ENCODE measurements at regions not wholly inside any gene's neighbourhood (a gene's known extent, or its start where the extent isn't known, plus 50 kb on each side); places are given as distances from the start of the nearest gene placed in this dataset.

DNA sequence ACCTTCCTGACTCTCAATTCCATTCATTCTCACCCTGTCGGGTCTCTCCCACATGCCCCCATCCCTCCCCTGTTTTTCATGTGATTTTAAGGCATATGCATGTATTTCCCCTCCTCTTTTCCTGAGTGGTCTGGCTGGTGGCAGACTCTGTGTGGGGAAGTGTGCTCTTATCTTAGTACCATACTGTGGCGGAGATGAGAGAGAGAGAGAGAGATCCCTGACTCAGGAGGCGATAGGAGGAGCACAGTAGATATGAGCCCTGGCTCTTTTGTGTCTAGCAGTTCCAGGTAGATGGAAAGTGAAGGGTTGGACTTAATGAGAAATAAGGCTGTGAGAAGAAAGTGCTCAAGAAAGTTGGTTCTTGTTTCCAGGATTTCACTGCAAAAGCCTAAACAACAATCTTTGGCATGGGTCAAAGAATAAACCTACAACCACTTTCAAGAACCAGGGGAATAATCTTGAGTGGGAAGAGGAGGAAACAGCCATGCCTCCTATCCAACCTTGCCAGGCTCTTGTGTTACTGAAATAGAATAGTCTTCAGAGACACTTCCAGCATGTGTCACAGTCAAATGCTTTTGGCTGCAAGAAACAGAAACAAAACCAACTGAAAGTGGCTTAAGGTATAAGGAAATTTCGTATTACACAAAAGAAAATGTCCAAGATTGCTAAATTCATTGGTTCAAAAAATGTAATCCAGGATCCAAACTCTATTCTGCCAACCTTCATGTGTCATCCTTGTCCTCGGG is 123.8 kb upstream of the MYLIP start:
- TF ChIP-seq, protein P1, sequence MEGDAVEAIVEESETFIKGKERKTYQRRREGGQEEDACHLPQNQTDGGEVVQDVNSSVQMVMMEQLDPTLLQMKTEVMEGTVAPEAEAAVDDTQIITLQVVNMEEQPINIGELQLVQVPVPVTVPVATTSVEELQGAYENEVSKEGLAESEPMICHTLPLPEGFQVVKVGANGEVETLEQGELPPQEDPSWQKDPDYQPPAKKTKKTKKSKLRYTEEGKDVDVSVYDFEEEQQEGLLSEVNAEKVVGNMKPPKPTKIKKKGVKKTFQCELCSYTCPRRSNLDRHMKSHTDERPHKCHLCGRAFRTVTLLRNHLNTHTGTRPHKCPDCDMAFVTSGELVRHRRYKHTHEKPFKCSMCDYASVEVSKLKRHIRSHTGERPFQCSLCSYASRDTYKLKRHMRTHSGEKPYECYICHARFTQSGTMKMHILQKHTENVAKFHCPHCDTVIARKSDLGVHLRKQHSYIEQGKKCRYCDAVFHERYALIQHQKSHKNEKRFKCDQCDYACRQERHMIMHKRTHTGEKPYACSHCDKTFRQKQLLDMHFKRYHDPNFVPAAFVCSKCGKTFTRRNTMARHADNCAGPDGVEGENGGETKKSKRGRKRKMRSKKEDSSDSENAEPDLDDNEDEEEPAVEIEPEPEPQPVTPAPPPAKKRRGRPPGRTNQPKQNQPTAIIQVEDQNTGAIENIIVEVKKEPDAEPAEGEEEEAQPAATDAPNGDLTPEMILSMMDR (conservative IDR thresholded peaks at IDR 0.05; ENCODE audit: low read depth in 2 of 2): no peak
- TF ChIP-seq, protein P2, sequence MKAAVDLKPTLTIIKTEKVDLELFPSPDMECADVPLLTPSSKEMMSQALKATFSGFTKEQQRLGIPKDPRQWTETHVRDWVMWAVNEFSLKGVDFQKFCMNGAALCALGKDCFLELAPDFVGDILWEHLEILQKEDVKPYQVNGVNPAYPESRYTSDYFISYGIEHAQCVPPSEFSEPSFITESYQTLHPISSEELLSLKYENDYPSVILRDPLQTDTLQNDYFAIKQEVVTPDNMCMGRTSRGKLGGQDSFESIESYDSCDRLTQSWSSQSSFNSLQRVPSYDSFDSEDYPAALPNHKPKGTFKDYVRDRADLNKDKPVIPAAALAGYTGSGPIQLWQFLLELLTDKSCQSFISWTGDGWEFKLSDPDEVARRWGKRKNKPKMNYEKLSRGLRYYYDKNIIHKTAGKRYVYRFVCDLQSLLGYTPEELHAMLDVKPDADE (IDR thresholded peaks at IDR 0.05): no peak
- TF ChIP-seq, protein P3, sequence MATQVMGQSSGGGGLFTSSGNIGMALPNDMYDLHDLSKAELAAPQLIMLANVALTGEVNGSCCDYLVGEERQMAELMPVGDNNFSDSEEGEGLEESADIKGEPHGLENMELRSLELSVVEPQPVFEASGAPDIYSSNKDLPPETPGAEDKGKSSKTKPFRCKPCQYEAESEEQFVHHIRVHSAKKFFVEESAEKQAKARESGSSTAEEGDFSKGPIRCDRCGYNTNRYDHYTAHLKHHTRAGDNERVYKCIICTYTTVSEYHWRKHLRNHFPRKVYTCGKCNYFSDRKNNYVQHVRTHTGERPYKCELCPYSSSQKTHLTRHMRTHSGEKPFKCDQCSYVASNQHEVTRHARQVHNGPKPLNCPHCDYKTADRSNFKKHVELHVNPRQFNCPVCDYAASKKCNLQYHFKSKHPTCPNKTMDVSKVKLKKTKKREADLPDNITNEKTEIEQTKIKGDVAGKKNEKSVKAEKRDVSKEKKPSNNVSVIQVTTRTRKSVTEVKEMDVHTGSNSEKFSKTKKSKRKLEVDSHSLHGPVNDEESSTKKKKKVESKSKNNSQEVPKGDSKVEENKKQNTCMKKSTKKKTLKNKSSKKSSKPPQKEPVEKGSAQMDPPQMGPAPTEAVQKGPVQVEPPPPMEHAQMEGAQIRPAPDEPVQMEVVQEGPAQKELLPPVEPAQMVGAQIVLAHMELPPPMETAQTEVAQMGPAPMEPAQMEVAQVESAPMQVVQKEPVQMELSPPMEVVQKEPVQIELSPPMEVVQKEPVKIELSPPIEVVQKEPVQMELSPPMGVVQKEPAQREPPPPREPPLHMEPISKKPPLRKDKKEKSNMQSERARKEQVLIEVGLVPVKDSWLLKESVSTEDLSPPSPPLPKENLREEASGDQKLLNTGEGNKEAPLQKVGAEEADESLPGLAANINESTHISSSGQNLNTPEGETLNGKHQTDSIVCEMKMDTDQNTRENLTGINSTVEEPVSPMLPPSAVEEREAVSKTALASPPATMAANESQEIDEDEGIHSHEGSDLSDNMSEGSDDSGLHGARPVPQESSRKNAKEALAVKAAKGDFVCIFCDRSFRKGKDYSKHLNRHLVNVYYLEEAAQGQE (IDR thresholded peaks at IDR 0.05; ENCODE audit: unreplicated experiment): no peak
- TF ChIP-seq, protein P4, sequence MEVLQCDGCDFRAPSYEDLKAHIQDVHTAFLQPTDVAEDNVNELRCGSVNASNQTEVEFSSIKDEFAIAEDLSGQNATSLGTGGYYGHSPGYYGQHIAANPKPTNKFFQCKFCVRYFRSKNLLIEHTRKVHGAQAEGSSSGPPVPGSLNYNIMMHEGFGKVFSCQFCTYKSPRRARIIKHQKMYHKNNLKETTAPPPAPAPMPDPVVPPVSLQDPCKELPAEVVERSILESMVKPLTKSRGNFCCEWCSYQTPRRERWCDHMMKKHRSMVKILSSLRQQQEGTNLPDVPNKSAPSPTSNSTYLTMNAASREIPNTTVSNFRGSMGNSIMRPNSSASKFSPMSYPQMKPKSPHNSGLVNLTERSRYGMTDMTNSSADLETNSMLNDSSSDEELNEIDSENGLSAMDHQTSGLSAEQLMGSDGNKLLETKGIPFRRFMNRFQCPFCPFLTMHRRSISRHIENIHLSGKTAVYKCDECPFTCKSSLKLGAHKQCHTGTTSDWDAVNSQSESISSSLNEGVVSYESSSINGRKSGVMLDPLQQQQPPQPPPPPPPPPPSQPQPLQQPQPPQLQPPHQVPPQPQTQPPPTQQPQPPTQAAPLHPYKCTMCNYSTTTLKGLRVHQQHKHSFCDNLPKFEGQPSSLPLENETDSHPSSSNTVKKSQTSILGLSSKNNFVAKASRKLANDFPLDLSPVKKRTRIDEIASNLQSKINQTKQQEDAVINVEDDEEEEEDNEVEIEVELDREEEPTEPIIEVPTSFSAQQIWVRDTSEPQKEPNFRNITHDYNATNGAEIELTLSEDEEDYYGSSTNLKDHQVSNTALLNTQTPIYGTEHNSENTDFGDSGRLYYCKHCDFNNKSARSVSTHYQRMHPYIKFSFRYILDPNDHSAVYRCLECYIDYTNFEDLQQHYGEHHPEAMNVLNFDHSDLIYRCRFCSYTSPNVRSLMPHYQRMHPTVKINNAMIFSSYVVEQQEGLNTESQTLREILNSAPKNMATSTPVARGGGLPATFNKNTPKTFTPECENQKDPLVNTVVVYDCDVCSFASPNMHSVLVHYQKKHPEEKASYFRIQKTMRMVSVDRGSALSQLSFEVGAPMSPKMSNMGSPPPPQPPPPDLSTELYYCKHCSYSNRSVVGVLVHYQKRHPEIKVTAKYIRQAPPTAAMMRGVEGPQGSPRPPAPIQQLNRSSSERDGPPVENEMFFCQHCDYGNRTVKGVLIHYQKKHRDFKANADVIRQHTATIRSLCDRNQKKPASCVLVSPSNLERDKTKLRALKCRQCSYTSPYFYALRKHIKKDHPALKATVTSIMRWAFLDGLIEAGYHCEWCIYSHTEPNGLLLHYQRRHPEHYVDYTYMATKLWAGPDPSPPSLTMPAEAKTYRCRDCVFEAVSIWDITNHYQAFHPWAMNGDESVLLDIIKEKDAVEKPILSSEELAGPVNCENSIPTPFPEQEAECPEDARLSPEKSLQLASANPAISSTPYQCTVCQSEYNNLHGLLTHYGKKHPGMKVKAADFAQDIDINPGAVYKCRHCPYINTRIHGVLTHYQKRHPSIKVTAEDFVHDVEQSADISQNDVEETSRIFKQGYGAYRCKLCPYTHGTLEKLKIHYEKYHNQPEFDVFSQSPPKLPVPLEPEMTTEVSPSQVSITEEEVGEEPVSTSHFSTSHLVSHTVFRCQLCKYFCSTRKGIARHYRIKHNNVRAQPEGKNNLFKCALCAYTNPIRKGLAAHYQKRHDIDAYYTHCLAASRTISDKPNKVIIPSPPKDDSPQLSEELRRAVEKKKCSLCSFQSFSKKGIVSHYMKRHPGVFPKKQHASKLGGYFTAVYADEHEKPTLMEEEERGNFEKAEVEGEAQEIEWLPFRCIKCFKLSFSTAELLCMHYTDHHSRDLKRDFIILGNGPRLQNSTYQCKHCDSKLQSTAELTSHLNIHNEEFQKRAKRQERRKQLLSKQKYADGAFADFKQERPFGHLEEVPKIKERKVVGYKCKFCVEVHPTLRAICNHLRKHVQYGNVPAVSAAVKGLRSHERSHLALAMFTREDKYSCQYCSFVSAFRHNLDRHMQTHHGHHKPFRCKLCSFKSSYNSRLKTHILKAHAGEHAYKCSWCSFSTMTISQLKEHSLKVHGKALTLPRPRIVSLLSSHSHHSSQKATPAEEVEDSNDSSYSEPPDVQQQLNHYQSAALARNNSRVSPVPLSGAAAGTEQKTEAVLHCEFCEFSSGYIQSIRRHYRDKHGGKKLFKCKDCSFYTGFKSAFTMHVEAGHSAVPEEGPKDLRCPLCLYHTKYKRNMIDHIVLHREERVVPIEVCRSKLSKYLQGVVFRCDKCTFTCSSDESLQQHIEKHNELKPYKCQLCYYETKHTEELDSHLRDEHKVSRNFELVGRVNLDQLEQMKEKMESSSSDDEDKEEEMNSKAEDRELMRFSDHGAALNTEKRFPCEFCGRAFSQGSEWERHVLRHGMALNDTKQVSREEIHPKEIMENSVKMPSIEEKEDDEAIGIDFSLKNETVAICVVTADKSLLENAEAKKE (CRISPR knock-in tag; IDR thresholded peaks at IDR 0.05): no peak
- no peak for TF ChIP-seq CREB1 (CRISPR knock-in tag; IDR thresholded peaks at IDR 0.05; ENCODE audit: low read depth)
- no peak for TF ChIP-seq EZH2 (IDR thresholded peaks at IDR 0.05; ENCODE audit: low read depth, unreplicated experiment)
- no peak for TF ChIP-seq POLR2AphosphoS5 (IDR thresholded peaks at IDR 0.05; ENCODE audit: low read depth)
- no peak for TF ChIP-seq EZH2phosphoT487 (IDR thresholded peaks at IDR 0.05; ENCODE audit: unreplicated experiment)
- TF ChIP-seq STAT1 (IDR thresholded peaks at IDR 0.05; ENCODE audit: unreplicated experiment): no peak
- no peak for TF ChIP-seq ZNF114 (CRISPR knock-in tag; IDR thresholded peaks at IDR 0.05)
- TF ChIP-seq NANOG (IDR thresholded peaks at IDR 0.05; ENCODE audit: borderline replicate concordance): no peak
